Smooth muscle cell (in vitro differentiated cells): ENCODE measurements at regions not wholly inside any gene's neighbourhood (a gene's known extent, or its start where the extent isn't known, plus 50 kb on each side); places are given as distances from the start of the nearest gene placed in this dataset.
"Not testable (repeated sequence)": the region's sequence is repeated elsewhere in the genome, so short reads cannot be mapped to it uniquely, and the experiment has no call there.

Experiments
- DNase-seq: peaks from one replicate; lab custom pipeline; 2025; ENCODE audit not compliant: unreplicated experiment; lab: John Stamatoyannopoulos, UW
- H2AFZ ChIP-seq: fragments of 200-600 bp; sonication (generic); 2 replicates; pipeline ENCODE4 v1.6.0; 2016; ENCODE audit warnings: antibody characterized with exemption, low read depth, mild to moderate bottlenecking
- H3F3A ChIP-seq: fragments of 200-600 bp; sonication (generic); 2 replicates; pipeline ENCODE4 v1.6.0; 2017; ENCODE audit warnings: antibody characterized with exemption, low read depth
- H3K27ac ChIP-seq: fragments of 200-600 bp; sonication (generic); 2 replicates; pipeline ENCODE4 v1.5.1; 2016; ENCODE audit warnings: low read depth, mild to moderate bottlenecking
- H3K27me3 ChIP-seq: fragments of 200-600 bp; sonication (generic); 2 replicates; pipeline ENCODE4 v1.6.1; 2016; ENCODE audit warnings: low read depth, mild to moderate bottlenecking
- H3K36me3 ChIP-seq: fragments of 200-600 bp; sonication (generic); 2 replicates; pipeline ENCODE4 v1.5.1; 2016; ENCODE audit warnings: low read depth
- H3K4me1 ChIP-seq: fragments of 200-600 bp; sonication (generic); 2 replicates; pipeline ENCODE4 v1.5.1; 2016; ENCODE audit warnings: low read depth
- H3K4me2 ChIP-seq: fragments of 200-600 bp; sonication (generic); 2 replicates; pipeline ENCODE4 v1.6.0; 2016; ENCODE audit warnings: mild to moderate bottlenecking
- H3K4me3 ChIP-seq: fragments of 200-600 bp; sonication (generic); 2 replicates; pipeline ENCODE4 v1.5.1; 2016; ENCODE audit warnings: mild to moderate bottlenecking
- H3K79me2 ChIP-seq: fragments of 200-600 bp; sonication (generic); 2 replicates; pipeline ENCODE4 v1.6.0; 2016; ENCODE audit warnings: low read depth, mild to moderate bottlenecking
- H3K9ac ChIP-seq: fragments of 200-600 bp; sonication (generic); 2 replicates; pipeline ENCODE4 v1.6.0; 2016; ENCODE audit warnings: low read depth
- H3K9me3 ChIP-seq: fragments of 200-600 bp; sonication (generic); replicated peaks from 2 replicates; pipeline ENCODE4 v1.5.1; 2016; ENCODE audit warnings: low read depth
- H4K20me1 ChIP-seq: fragments of 200-600 bp; sonication (generic); 2 replicates; pipeline ENCODE4 v1.6.0; 2016; ENCODE audit warnings: low read depth
- WGBS: methylation state at CpG from one replicate; pipeline ENCODE4 v1.1.7; 2016; ENCODE audit warnings: low lambda C conversion rate; 5-methylcytosine and 5-hydroxymethylcytosine counted together
- TF ChIP-seq, protein P1 (sequence below): fragments of 200-600 bp; sonication (generic); IDR thresholded peaks from 2 replicates; pipeline ENCODE4 v1.5.1; 2017; ENCODE audit warnings: borderline replicate concordance, mild to moderate bottlenecking, antibody characterized with exemption; ENCODE audit not compliant: insufficient read depth, poor library complexity, severe bottlenecking

DNA sequence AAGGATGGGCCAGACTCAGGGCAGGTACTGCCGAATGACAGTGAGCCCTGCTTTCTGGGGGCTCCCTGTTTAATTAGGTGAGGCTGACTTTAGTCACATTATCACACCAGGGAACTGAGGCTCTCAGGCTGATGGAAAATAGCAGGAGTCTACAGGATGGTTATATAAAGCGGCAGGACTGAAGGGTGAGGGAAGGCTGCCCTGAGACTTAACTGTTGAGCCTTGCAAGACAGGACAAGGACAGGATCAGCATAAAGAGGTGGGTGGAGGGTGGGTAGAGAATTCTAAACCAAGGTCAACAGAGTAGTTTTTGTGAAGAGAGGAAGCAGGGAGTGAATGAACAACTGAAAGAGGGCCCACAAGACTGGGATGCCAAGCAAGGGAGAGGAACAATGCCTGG is 330.1 kb downstream of the SPATA31A6 start:
- not testable (repeated sequence) for H3K27me3 ChIP-seq, H2AFZ ChIP-seq, H3K9ac ChIP-seq, H3K27ac ChIP-seq, DNase-seq, H3K79me2 ChIP-seq, H3K9me3 ChIP-seq, H4K20me1 ChIP-seq, H3K4me2 ChIP-seq, H3K4me3 ChIP-seq, H3K4me1 ChIP-seq, H3F3A ChIP-seq, H3K36me3 ChIP-seq
- WGBS = no CpG with 5 or more reads among the region's 2 CpGs

DNA sequence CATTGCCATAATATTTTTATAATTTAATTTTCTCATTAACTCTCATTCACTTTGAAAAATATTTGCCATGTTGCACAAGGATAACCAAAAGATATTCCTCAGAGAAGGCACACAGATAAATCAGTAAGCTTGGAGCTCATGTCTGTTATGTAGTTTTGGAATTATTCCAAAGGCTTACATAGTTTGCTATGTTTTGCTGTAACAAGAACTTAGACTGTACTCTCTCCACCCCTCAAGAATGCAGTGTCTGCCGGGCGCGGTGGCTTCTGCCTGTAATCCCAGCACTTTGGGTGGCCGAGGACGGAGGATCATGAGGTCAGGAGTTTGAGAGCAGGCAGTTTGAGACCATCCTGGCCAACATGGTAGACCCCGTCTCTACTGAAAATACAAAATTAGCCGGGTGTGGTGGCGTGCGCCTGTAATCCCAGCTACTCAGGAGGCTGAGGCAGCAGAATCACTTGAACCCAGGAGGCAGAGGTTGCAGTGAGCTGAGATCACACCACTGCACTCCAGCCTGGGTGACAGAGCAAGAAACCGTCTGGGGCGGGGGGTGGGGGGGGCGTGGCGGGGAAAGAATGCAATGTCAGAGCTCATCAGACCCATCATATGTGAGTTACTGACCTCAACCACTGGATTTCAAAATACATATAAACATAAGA is 351.0 kb downstream of the SPATA31A6 start:
- not testable (repeated sequence) for H3K27me3 ChIP-seq, H3K27ac ChIP-seq, H4K20me1 ChIP-seq, H3K36me3 ChIP-seq, H3K79me2 ChIP-seq, H3K9ac ChIP-seq, H2AFZ ChIP-seq, H3K4me2 ChIP-seq, H3K9me3 ChIP-seq, H3K4me1 ChIP-seq, DNase-seq, H3F3A ChIP-seq, H3K4me3 ChIP-seq
- WGBS = 41% methylated on average over 8 of the region's 13 CpGs

DNA sequence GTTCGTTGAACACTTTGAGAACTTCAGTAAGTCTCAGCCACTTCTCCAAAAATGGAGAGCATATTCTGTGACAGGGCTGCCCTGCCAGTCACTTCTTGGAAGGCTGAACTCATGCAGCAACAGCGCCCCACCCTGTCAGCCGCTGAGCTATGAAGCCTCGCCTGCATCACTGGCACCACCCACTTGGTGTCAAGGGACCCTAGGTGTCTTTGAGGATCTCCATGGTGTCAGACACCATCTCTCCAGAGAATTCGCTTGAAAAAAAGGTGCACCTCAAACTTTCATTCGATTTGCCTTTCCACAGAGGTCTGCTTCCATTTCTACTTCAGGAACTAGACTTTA is 351.5 kb downstream of the SPATA31A6 start:
- not testable (repeated sequence) for H3K4me3 ChIP-seq, H3K79me2 ChIP-seq, H3F3A ChIP-seq, H3K27ac ChIP-seq, H3K9ac ChIP-seq, H3K36me3 ChIP-seq, H3K27me3 ChIP-seq, H3K4me2 ChIP-seq, DNase-seq, H3K4me1 ChIP-seq, H4K20me1 ChIP-seq, H3K9me3 ChIP-seq, H2AFZ ChIP-seq
- WGBS = 30% methylated on average over 6 of the region's 6 CpGs

DNA sequence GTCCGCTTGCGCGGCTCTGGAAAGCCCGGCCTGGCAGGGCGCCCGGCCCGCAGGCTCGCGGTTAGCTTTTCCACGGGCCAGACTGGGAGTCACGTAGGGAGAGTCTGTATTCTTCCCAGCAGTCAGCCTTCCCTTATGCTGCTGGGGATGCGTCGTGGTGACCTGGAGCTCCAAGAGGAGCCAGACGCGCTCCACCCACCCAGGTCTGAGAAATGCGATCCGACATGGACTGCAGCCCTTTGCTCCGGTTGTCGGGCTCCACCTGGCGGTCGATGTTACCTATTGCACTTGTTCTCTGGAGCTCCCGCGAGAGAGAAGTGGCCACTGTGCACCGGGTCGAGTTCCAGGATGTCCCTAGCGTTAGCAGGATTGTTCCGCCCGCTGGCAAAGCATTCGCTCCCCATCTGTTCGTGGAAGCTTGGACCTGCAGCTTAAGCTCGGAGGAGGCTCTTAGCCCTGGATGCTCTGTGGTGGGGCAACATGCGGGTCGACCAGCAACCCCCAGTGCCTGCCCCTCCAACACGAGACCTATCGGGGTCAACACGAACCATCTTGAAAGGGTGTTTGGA is 367.4 kb downstream of the SPATA31A6 start:
- H3K4me2 ChIP-seq, DNase-seq, H3K4me1 ChIP-seq, H2AFZ ChIP-seq, H3K9me3 ChIP-seq, H4K20me1 ChIP-seq, H3K4me3 ChIP-seq, H3K79me2 ChIP-seq, H3K9ac ChIP-seq, H3K36me3 ChIP-seq, H3F3A ChIP-seq, H3K27ac ChIP-seq, H3K27me3 ChIP-seq: not testable (repeated sequence)
- TF ChIP-seq, protein P1, sequence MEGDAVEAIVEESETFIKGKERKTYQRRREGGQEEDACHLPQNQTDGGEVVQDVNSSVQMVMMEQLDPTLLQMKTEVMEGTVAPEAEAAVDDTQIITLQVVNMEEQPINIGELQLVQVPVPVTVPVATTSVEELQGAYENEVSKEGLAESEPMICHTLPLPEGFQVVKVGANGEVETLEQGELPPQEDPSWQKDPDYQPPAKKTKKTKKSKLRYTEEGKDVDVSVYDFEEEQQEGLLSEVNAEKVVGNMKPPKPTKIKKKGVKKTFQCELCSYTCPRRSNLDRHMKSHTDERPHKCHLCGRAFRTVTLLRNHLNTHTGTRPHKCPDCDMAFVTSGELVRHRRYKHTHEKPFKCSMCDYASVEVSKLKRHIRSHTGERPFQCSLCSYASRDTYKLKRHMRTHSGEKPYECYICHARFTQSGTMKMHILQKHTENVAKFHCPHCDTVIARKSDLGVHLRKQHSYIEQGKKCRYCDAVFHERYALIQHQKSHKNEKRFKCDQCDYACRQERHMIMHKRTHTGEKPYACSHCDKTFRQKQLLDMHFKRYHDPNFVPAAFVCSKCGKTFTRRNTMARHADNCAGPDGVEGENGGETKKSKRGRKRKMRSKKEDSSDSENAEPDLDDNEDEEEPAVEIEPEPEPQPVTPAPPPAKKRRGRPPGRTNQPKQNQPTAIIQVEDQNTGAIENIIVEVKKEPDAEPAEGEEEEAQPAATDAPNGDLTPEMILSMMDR = peak; percentile 28
- 11% methylated on average over 19 of the region's 36 CpGs for WGBS

DNA sequence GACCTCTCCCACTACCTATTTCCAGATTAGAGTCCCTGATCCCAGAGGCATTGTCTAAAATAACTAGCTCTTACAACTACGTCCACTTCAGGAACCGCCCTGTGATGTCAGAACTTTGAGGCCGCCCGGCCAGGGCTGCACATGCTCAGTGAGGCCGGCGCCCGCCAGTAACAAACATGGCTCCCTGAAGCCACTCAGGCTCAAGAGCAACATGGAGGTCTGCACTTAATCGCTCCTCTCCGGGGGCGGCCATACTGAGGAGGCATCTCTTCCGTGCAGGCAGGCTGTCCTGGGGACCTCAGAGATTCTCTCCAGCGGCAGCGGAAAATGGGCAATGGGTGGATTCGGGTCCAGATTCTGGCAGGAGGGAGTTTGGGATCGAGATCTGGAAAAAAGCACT is 385.1 kb downstream of the SPATA31A6 start:
- H3K9ac ChIP-seq, H3K4me3 ChIP-seq: not testable (repeated sequence)

DNA sequence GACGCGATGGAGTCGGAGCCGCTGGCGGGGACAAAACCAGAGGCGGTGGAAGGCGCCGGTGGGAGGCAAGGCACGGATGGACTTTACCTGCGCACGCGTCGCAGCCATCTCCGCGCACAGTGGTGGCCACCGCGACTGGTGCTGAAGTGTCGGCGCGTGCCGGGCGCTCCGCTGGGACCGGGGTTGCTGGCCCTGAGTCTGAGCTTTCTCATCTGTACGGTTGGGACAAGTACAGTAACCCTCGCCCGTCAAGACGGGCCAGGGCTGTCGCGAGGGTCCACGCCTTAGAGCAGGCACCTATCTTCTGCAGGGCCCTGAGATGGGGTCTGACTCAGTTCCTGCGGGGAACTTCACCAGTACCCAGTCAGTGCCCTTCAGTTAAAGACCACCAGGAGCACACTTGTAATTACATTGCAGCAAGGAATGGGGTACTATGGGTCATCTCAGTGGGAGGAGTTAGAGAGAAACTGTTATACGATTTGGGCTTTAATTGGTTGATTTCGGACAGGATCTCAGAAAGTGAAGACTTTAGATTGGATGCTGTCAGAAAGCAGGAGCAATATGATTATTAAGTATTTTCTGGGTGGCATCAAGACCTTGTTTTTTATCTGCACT is 385.6 kb downstream of the SPATA31A6 start:
- not testable (repeated sequence) for DNase-seq, H3K4me2 ChIP-seq, H3K4me1 ChIP-seq, H3K79me2 ChIP-seq, H3K36me3 ChIP-seq, H3K27me3 ChIP-seq, H4K20me1 ChIP-seq, H3K9me3 ChIP-seq, H3K9ac ChIP-seq, H3K27ac ChIP-seq, H3F3A ChIP-seq, H2AFZ ChIP-seq
- peak overlapping the region; percentile 41 for H3K4me3 ChIP-seq
- WGBS = 51% methylated on average over 7 of the region's 34 CpGs

More for the DNA sequence above, 385.1 kb downstream of the SPATA31A6 start:
- not testable (repeated sequence) for DNase-seq, H3K27ac ChIP-seq, H3K9me3 ChIP-seq, H4K20me1 ChIP-seq, H3K27me3 ChIP-seq, H3K79me2 ChIP-seq, H2AFZ ChIP-seq, H3K4me2 ChIP-seq, H3F3A ChIP-seq, H3K36me3 ChIP-seq, H3K4me1 ChIP-seq
- no CpG with 5 or more reads among the region's 15 CpGs for WGBS

DNA sequence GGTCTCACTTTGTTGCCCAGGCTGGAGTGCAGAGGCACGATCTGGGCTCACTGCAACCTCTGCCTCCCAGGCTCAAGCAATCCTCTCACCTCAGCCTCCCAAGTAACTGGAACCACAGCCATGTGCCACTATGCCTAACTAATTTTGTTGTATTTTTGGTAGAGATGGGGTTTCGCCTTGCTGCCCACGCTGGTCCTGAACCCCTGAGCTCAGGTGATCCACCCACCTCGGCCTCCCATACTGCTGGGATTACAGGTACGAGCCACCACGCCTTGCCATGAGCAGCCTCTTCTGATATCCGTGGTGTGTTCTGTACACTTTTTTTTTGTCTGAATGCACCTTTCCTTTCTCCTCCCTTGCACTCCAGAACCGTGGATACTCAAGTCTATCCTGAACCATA is 394.4 kb downstream of the SPATA31A6 start:
- not testable (repeated sequence) for DNase-seq, H3K36me3 ChIP-seq
- 67% methylated on average over 5 of the region's 8 CpGs for WGBS

More for the DNA sequence above, 394.4 kb downstream of the SPATA31A6 start:
- H4K20me1 ChIP-seq, H3K9ac ChIP-seq, H3K4me1 ChIP-seq, H3K4me2 ChIP-seq, H3K9me3 ChIP-seq, H2AFZ ChIP-seq, H3K27ac ChIP-seq, H3K27me3 ChIP-seq, H3K4me3 ChIP-seq, H3K79me2 ChIP-seq, H3F3A ChIP-seq: not testable (repeated sequence)
